ENCODE measurements at regions not wholly inside any gene's neighbourhood (a gene's known extent, or its start where the extent isn't known, plus 50 kb on each side); places are given as distances from the start of the nearest gene placed in this dataset.

GRCh38 chr6:102405860-102406259 lies 1012.4 kb downstream of the GRIK2 start:
- no peak overlapping the region for H3K4me2 ChIP-seq (ENCODE audit: insufficient read depth, low read length)
- no peak overlapping the region for H3K4me3 ChIP-seq (replicated peaks in 1 of 3; ENCODE audit: insufficient read depth in 1 of 3, low read depth in 1 of 3, low read length in 3 of 3)
- dilution Hi-C loops (cut with MboI; ENCODE audit: extremely low pct_ligation_motif_present, low sequenced_read_pairs) = no loop called here
- H3K36me3 ChIP-seq (ENCODE audit: control insufficient read depth in 2 of 2, extremely low read depth in 1 of 2, insufficient read depth in 2 of 2, low read length in 2 of 2) = no peaks in the 10 kb centered on the region
- intact Hi-C loops (cut with micrococcal nuclease) = no loop called here
- H3K79me2 ChIP-seq (ENCODE audit: control insufficient read depth, insufficient read depth, low read length) = no peaks in the 10 kb centered on the region
- FAIRE-seq (no peak), DNase-seq (ENCODE audit: low read depth, low spot score) (no peak)
- H3K9ac ChIP-seq (replicated peaks; ENCODE audit: extremely low read depth, insufficient read depth, low read length) = no peak overlapping the region
- H2AFZ ChIP-seq (ENCODE audit: low read depth, low read length) = no peak overlapping the region
- H4K20me1 ChIP-seq (replicated peaks; ENCODE audit: control insufficient read depth, extremely low read depth, insufficient read depth, low read length) = no peaks in the 10 kb centered on the region
- CTCF ChIA-PET = no interaction called here
- H3K4me1 ChIP-seq (ENCODE audit: control insufficient read depth, extremely low read depth, insufficient read depth, low read length) = no peaks in the 10 kb centered on the region
- H3K9me1 ChIP-seq (replicated peaks; ENCODE audit: control insufficient read depth, extremely low read depth, insufficient read depth, low read length) = no peaks in the 10 kb centered on the region
- TF ChIP-seq POLR2AphosphoS5 (IDR thresholded peaks at IDR 0.05; ENCODE audit: insufficient read depth, low read depth, low read length) (no peak), JUN (IDR thresholded peaks at IDR 0.05; ENCODE audit: borderline replicate concordance, insufficient read depth, insufficient read length, low read depth) (no peak), FOS (IDR thresholded peaks at IDR 0.05; ENCODE audit: borderline replicate concordance, insufficient read depth, low read length) (no peak), GATA2 (IDR thresholded peaks at IDR 0.05; ENCODE audit: insufficient read depth, insufficient read length, low read depth, low read length) (no peak), POLR2A (IDR thresholded peaks at IDR 0.05; ENCODE audit: low read depth, low read length) (no peak)
- no peak overlapping the region for H3K27ac ChIP-seq (ENCODE audit: insufficient read depth, low read depth, low read length)
- H3K27me3 ChIP-seq (ENCODE audit: control insufficient read depth in 2 of 2, insufficient read depth in 2 of 2, low read length in 2 of 2) = no peaks in the 10 kb centered on the region
- peaks cover 6% of the 10 kb centered on the region for H3K9me3 ChIP-seq (replicated peaks; ENCODE audit: control insufficient read depth, insufficient read depth, low read length)
- POLR2A ChIA-PET = no interaction called here
- BruUV-seq (replicated peaks) = no TSS peak

- H3K4me2 ChIP-seq (ENCODE audit: insufficient read depth, low read length) = no peak overlapping the region
- DNase-seq (ENCODE audit: low read depth, low spot score) = no peak
- H3K27ac ChIP-seq (ENCODE audit: insufficient read depth, low read depth, low read length) = no peak overlapping the region
- POLR2A ChIA-PET = no interaction called here
- H3K9me3 ChIP-seq (replicated peaks; ENCODE audit: control insufficient read depth, insufficient read depth, low read length) = peaks cover 3% of the 10 kb centered on the region
- intact Hi-C loops (cut with micrococcal nuclease) (no loop called here), dilution Hi-C loops (cut with MboI; ENCODE audit: extremely low pct_ligation_motif_present, low sequenced_read_pairs) (no loop called here)
- no peak overlapping the region for H3K9ac ChIP-seq (replicated peaks; ENCODE audit: extremely low read depth, insufficient read depth, low read length)
- FAIRE-seq = no peak
- no peak overlapping the region for H2AFZ ChIP-seq (ENCODE audit: low read depth, low read length)
- BruUV-seq (replicated peaks) = no TSS peak
- no peaks in the 10 kb centered on the region for H3K4me1 ChIP-seq (ENCODE audit: control insufficient read depth, extremely low read depth, insufficient read depth, low read length)
- no peak overlapping the region for H3K4me3 ChIP-seq (replicated peaks in 1 of 3; ENCODE audit: insufficient read depth in 1 of 3, low read depth in 1 of 3, low read length in 3 of 3)
- H3K27me3 ChIP-seq (ENCODE audit: control insufficient read depth in 2 of 2, insufficient read depth in 2 of 2, low read length in 2 of 2) = no peaks in the 10 kb centered on the region
- CTCF ChIA-PET = no interaction called here
- no peak for TF ChIP-seq MYC (IDR thresholded peaks at IDR 0.05; ENCODE audit: low read depth, low read length)
- TF ChIP-seq EZH2 (IDR thresholded peaks at IDR 0.05; ENCODE audit: borderline replicate concordance, low read depth, low read length, severe bottlenecking) = no peak
- TF ChIP-seq GATA2 (IDR thresholded peaks at IDR 0.05; ENCODE audit: insufficient read depth, insufficient read length, low read depth, low read length) = no peak
- no peak for TF ChIP-seq FOS (IDR thresholded peaks at IDR 0.05; ENCODE audit: borderline replicate concordance, insufficient read depth, low read length)
- TF ChIP-seq JUN (IDR thresholded peaks at IDR 0.05; ENCODE audit: borderline replicate concordance, insufficient read depth, insufficient read length, low read depth) = no peak
- no peak for TF ChIP-seq MAX (IDR thresholded peaks at IDR 0.05; ENCODE audit: insufficient read depth, insufficient read length)
- no peak for TF ChIP-seq POLR2A (IDR thresholded peaks at IDR 0.05; ENCODE audit: low read depth, low read length)
- TF ChIP-seq POLR2AphosphoS5 (IDR thresholded peaks at IDR 0.05; ENCODE audit: insufficient read depth, low read depth, low read length) = no peak
- no peak for TF ChIP-seq CTCF (IDR thresholded peaks at IDR 0.05; ENCODE audit: extremely low read depth in 1 of 2, insufficient read depth in 1 of 2, low read depth in 1 of 2, low read length in 2 of 2)
- H4K20me1 ChIP-seq (replicated peaks; ENCODE audit: control insufficient read depth, extremely low read depth, insufficient read depth, low read length) = no peaks in the 10 kb centered on the region
- no peaks in the 10 kb centered on the region for H3K36me3 ChIP-seq (ENCODE audit: control insufficient read depth in 2 of 2, extremely low read depth in 1 of 2, insufficient read depth in 2 of 2, low read length in 2 of 2)
- H3K79me2 ChIP-seq (ENCODE audit: control insufficient read depth, insufficient read depth, low read length) = no peaks in the 10 kb centered on the region
- no peaks in the 10 kb centered on the region for H3K9me1 ChIP-seq (replicated peaks; ENCODE audit: control insufficient read depth, extremely low read depth, insufficient read depth, low read length)
Observed at GRCh38 chr6:102402635-102403329, 1009.3 kb downstream of the GRIK2 start.

Data from endothelial cell of umbilical vein (primary cell).